ENCODE measurements at regions not wholly inside any gene's neighbourhood (a gene's known extent, or its start where the extent isn't known, plus 50 kb on each side); places are given as distances from the start of the nearest gene placed in this dataset.

DNA sequence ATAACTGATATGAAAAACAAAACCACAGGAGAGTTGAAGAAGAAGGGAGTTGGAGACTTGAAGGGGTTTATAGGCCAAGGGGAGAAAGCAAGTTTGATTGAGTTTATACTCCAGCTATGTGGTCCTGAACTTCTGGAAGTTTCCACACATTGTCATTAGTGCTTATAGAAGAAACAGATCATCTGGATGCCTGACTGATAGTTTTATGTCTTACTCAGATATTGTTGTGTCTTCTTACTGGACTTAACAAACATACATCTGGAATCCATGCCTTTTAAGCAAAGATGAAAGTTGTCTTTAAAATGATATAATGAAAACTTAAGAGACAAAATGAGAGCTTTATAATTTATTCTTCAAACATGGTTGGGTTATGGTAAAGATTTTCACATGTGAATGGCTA is 101.3 kb upstream of the FZD8 start:
- TF ChIP-seq, protein P1, sequence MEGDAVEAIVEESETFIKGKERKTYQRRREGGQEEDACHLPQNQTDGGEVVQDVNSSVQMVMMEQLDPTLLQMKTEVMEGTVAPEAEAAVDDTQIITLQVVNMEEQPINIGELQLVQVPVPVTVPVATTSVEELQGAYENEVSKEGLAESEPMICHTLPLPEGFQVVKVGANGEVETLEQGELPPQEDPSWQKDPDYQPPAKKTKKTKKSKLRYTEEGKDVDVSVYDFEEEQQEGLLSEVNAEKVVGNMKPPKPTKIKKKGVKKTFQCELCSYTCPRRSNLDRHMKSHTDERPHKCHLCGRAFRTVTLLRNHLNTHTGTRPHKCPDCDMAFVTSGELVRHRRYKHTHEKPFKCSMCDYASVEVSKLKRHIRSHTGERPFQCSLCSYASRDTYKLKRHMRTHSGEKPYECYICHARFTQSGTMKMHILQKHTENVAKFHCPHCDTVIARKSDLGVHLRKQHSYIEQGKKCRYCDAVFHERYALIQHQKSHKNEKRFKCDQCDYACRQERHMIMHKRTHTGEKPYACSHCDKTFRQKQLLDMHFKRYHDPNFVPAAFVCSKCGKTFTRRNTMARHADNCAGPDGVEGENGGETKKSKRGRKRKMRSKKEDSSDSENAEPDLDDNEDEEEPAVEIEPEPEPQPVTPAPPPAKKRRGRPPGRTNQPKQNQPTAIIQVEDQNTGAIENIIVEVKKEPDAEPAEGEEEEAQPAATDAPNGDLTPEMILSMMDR (IDR thresholded peaks at IDR 0.05) = no peak
- TF ChIP-seq POLR2A (IDR thresholded peaks at IDR 0.05) = no peak

Data from right lobe of liver (tissue), 4 donors.